ENCODE measurements at regions not wholly inside any gene's neighbourhood (a gene's known extent, or its start where the extent isn't known, plus 50 kb on each side); places are given as distances from the start of the nearest gene placed in this dataset.

GRCh38 chr2:46239175-46239846 is 57.9 kb upstream of the EPAS1 start:
- DNase-seq, result peak; percentile 41

- peak; percentile 76 for DNase-seq
Measured at GRCh38 chr2:46239847-46240181, 57.4 kb upstream of the EPAS1 start.

DNA sequence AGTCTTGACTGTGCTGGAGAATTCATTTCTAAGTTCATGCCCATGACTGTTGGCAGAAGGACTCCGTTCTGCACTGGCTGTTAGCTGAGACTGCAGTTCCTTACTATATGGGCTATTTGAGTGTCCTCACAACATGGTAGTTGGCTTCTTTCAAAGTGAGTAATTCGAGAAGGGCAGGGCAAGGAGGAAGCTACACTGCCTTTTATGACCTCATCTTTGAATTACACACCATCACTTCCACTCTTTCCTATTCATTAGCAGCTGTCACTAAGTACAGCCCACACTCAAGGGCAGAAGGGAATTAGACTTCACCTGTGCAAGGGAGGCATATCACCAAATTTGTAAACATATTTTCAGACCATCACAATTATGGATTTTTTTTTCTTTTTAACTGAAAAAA is 55.9 kb upstream of the EPAS1 start:
- DNase-seq, result no peak

DNA sequence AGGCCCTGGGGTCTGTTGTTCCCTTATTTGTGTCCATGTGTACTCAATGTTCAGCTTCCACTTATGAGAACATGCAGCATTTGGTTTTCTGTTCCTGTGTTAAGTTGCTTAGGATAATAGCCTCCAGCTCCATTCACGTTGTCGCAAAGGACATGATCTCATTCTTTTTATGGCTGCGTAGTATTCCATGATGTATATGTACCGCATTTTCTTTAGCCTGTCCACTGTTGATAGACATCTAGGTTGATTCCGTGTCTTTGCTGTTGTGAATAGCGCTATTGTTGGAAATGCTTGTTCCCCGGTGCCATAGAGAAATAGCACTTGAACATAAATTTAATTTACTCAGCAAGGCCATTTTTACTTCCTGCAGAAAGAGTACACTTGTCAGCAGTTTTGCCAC is 51.3 kb upstream of the EPAS1 start:
- no peak for DNase-seq

DNA sequence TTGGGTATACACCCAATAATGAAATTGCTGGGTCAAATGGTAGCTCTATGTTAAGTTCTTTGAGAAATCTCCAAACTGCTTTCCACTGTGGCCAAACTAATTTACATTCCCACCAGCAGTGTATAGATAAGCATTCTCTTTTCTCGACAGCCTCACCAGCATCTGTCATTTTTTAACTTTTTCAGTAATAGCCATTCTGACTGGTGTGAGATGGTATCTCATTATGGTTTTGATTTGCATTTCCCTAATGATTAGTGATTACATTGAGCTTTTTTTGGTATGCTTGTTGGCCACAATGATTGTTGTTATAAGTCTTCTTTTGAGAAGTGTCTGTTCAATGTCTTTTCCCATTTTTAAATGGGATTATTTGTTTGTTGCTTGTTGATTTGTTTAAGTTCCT is 50.4 kb upstream of the EPAS1 start:
- DNase-seq, result no peak
